NCI-H69 (cell line): ENCODE measurements at regions not wholly inside any gene's neighbourhood (a gene's known extent, or its start where the extent isn't known, plus 50 kb on each side); places are given as distances from the start of the nearest gene placed in this dataset.

ENCODE experiments used
- DNase-seq: peaks from one replicate; lab custom pipeline; 2025; lab: John Stamatoyannopoulos, UW

DNA sequence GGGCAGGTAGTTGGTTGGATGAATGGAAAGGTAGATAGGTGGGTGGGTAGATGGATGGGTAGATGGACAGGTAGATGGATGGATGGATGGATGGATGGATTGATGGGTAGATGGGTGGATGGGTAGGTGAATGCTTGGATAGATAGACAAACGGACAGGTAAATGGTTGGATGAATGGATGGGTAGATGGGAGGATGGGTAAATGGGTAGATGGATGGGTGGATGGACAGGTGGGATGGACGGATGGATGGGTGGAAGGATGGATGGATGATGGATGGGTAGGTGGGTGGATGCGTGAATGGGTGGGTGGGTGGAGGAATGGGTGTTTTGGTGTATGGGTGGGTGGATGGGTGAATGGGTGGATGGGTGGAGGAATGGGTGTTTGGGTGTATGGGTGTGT, 50.1 kb upstream of the ASAP2 start:
- no peak for DNase-seq

DNA sequence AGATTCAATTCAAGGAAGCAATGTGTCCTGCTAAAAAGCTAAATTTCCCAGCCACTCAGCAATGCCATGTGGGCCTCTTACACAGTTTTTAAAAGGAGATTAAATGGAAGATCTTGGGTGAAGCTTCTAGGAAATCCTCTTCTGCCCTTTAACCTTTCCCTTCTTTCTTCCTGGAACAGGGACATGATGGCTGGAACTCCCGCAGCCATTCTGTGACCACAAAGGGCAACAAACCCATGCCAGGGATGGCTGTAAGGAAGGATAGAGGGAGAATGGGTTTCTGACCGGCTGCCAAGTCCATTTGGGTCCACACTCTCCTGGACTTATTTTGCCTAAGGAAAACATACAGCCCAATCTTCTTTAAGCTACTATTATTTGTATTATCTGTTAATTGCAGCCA, 52.6 kb upstream of the ASAP2 start:
- DNase-seq: no peak

DNA sequence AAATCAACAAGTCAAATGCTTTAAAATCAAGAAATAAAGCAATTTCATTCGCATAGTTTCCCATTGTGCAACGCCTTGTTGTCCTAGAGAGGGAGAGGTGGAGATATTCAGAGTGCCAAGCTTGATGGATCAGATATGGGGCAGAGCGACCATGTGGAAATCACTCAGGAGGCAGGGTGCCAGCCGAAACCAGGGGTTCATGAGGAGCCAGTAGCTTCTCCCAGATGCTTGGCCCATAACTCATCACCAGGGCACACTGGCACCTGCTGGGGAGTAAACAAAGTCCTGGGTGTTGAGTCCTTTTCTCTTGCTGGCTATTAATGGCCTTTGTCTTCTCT, 53.0 kb upstream of the ASAP2 start:
- peak; percentile 32 for DNase-seq

DNA sequence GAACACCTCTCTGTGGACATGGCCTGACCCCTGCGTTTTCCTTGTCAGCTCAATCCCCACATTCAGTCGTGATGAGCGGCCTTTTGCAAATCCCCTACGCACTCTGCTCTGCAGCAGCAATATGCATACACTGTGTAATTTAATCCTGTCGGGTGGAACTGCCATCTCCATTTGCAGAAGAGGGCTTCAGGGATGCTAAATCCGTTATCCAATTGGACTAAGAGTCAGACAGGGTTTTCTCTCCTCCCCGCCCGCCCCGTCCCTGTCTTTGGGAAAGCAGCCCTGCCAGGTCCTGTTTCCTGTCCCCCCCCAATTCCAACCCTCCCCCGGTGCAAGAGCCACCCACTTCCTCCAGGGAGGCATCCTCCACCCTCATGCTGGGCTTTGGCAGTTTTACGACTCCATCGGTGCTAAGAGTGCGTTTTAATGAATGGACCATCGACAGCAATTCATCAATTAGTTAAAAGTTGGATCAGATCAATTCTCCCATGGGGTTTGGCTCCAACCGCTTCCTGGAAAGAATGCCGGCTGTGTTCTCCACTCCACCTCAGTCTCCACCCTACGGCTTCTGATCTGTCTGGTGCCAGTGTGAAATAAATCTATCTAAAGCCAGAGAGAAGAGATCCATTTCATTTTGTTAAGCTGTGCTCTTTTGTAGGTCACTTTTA, 53.5 kb upstream of the ASAP2 start:
- DNase-seq: peak; percentile 54

- no peak for DNase-seq
Measured at GRCh38 chr2:9150906-9151305, 55.7 kb upstream of the ASAP2 start.

GRCh38 chr2:9150568-9150900, 56.1 kb upstream of the ASAP2 start:
- no peak for DNase-seq

- DNase-seq: no peak
Measured at GRCh38 chr2:9149726-9150567, 56.7 kb upstream of the ASAP2 start.

- no peak for DNase-seq
Measured at GRCh38 chr2:9149388-9149660, 57.3 kb upstream of the ASAP2 start.

DNA sequence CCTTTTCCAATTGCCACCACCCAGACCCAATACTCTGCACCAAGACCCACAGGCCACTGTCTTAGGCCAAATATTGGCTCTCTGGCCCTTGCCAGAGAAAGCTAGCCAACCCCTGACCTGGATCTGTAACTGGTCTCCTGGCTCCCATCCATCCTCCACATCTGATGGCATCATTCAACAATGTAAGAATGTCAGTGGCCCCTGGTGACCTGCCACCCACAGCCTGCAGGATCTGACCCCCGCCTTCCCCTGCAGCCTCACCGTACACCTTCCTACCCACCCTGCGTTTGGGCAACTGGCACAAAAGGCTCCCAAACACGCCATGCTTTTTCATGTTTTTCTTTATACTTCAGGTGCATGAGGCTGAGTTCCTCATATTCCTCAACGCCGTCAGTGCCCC, 60.0 kb upstream of the ASAP2 start:
- no peak for DNase-seq

- no peak for DNase-seq
Measured at GRCh38 chr2:9145752-9146430, 60.7 kb upstream of the ASAP2 start.

- DNase-seq: no peak
Measured at GRCh38 chr2:9145109-9145751, 61.4 kb upstream of the ASAP2 start.

- DNase-seq: no peak
Measured at GRCh38 chr2:9144617-9145016, 62.0 kb upstream of the ASAP2 start.

DNA sequence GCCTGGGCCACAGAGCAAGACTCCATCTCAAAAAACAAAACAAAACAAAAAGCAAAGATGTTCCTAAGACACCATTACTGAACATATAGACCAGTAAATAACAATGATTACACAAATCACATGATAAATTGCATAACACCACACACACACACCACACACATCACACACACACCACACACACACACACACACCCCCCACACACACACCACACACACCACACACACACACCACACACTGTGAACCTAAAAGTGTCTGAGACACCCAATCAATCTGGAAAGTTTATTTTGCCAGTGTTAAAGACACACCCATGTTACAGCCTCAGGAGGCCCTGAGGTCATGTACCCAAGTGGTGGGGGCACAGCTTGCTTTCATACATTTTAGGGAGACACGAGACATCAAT, 62.6 kb upstream of the ASAP2 start:
- no peak for DNase-seq

GRCh38 chr2:9143264-9143815, 63.3 kb upstream of the ASAP2 start:
- no peak for DNase-seq

DNA sequence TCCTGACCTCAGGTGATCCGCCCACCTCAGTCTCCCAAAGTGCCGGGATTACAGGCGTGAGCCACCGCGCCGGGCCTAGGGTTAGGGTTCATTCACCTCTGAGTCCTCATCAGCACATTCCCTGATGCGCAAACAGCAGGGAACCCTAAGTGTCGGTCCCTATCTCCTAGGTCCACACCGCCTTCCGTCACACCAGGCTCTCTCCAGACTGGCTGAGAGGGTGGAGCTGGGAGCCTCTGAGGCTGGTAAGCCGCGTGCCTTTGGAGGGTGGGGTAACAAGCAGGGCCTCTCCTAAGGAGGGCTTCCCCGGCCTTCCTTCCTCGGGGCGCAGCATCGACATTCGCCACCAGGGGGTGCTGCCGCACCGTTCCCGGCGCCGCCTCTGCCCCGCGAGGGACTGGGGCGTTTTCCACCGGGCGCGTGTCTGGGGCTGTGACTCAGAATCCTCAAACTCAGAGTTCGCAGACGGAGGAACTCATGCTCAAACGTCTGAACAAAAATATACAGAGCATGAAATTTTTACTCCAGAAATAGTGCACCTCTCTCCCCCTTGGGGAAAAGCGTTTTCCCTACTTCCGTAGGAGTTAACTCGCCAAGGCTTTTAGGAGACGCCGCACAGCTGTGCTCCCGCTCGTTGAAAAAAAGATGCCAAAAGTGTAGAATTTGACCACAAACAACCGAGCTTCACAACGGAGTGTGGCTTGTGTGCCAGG, 63.9 kb upstream of the ASAP2 start:
- DNase-seq: peak; percentile 63

DNA sequence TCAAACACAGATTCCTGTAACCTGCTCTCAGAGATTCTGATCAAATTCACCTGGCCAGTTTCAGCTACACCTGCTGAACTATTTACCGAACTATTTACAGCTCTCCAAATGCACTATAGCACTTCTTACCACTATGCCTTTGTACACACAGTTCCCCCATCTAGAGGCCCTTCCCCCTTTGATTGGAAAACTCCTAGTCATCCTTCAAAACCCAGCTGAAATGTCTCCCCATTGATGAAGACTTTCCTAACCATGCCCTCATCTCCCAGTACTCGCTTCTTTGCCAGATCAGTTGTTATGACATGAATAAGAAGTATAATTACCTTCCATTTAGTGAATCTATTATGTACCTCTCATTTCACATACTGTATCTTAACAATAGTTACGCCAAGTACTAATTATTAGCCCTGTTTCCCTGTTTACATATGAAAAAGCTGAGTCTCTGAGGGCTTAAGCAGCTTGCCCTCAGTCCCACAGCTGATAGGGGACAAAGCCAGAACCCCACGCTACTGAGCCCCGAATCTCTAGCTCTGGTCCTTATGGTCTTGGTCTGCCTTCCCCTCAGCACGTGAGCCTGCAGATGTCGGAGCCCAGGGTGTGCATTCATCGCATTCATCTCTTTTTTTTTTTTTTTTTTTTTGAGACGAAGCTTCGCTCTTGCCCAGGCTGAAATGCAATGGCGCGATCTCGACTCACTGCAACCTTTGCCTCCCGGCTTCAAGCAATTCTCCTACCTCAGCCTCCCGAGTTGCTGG, 64.7 kb upstream of the ASAP2 start:
- peak; percentile 34 for DNase-seq

DNA sequence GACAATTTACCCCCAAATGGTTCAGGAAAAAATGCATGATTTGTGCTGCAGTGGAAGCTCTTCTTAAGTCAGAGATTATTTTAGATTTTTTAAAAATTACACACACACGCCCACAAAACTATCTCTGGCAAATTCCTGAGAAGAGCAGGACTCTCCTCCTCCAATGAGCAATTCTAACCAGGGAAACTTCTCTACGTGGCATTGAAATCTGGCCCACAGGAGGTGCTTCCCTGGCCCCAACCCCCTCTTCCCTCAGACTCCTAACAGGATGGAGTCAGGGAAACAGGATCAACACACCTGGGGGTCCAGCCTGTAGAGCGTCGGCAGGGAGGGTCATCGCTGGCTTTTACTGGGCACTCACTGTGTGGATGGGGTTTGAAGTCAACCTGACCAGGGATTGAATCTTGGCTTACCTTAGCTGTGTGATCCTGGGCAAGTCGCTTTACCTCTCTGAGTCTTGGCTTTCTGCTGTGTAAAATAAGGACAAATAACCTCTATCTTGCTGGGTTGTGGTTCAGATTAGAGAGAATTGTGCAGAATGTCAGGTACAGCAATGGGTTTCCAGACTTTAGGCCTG, 65.4 kb upstream of the ASAP2 start:
- DNase-seq: no peak

- peak; percentile 7 for DNase-seq
Measured at GRCh38 chr2:9140645-9141044, 66.0 kb upstream of the ASAP2 start.

DNA sequence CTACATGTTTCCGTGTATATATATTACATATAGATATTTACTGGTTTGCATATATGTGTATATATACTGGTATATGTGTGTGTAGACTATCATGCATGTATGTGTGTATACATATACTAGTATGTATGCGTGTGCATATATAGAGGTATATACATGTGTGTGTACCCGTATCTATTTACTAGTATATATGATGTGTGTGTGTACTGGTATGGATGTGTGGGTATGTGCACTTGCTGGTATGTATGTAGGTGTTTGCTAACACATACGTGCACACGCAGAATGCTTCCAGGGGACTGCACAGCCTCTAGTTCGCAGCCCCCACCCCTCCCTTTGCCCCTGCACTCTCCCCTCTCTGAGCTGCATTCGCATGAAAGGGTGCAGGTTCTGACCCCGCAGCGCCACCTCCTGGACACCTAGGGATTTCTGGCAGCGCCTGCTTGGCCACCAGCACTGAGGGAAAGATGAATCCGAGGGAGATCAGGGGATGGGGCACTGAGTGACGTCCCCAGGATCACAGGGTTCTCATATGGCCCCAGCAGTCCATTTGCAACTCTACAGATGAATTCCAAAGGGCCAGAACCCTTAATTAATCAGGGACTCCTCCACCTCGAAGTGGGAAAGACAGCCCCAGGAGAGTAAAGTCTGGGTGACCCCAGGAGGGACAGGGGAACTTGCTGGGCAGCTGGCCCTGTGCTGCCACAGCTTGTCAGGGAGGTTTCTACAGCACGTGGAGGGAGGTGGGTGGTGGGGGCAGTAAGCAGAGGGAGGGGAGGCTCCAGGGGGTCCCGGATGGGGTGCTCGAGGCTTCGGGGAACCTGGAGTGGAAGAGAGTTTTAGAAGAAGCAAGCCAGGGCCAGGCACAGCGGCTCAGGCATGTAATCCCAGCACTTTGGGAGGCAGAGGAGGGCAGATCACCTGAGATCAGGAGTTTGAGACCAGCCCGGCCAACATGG, 66.8 kb upstream of the ASAP2 start:
- DNase-seq: peak; percentile 68
